ENCODE measurements at regions not wholly inside any gene's neighbourhood (a gene's known extent, or its start where the extent isn't known, plus 50 kb on each side); places are given as distances from the start of the nearest gene placed in this dataset.
A peak's percentile ranks its signal among the peaks of the same experiment; 100 is the strongest.

DNA sequence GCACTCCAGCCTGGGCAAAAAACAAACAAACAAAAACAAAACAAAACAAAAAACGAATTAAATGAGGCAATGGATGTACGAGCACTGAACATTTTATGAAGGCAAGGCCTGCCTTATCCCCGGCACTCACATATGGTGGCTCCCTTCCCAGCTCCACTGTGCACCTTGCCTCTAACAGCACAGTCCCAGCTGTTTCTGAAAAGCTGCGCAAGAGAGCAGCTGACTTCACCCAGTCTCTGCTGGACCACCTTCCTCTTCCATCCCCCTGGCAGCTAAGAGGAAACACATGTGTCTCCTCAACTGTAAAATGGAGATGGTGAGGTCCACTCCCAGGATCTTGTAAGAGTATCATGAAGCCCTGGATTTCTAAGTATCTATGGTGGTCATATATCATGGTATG lies 100.7 kb downstream of the KLF4 start:
- H3K9me3 ChIP-seq (ENCODE audit: low read depth): no peaks in the 10 kb centered on the region
- no peak overlapping the region for H3K4me2 ChIP-seq
- H3K27me3 ChIP-seq: no peaks in the 10 kb centered on the region
- H3K4me1 ChIP-seq (ENCODE audit: insufficient read depth): peaks cover 19% of the 10 kb centered on the region
- H3K27ac ChIP-seq: peak overlapping the region; percentile 85
- no peaks in the 10 kb centered on the region for H3K79me2 ChIP-seq
- H3K36me3 ChIP-seq (replicated peaks; ENCODE audit: insufficient read depth, low read depth): no peaks in the 10 kb centered on the region
- no peaks in the 10 kb centered on the region for H3K9me2 ChIP-seq (replicated peaks; ENCODE audit: insufficient read depth)
- no peak for DNase-seq (ENCODE audit: low spot score)
- TF ChIP-seq, protein P1, sequence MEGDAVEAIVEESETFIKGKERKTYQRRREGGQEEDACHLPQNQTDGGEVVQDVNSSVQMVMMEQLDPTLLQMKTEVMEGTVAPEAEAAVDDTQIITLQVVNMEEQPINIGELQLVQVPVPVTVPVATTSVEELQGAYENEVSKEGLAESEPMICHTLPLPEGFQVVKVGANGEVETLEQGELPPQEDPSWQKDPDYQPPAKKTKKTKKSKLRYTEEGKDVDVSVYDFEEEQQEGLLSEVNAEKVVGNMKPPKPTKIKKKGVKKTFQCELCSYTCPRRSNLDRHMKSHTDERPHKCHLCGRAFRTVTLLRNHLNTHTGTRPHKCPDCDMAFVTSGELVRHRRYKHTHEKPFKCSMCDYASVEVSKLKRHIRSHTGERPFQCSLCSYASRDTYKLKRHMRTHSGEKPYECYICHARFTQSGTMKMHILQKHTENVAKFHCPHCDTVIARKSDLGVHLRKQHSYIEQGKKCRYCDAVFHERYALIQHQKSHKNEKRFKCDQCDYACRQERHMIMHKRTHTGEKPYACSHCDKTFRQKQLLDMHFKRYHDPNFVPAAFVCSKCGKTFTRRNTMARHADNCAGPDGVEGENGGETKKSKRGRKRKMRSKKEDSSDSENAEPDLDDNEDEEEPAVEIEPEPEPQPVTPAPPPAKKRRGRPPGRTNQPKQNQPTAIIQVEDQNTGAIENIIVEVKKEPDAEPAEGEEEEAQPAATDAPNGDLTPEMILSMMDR (IDR thresholded peaks at IDR 0.05; ENCODE audit: poor library complexity): no peak
- TF ChIP-seq EZH2 (IDR thresholded peaks at IDR 0.05; ENCODE audit: borderline replicate concordance): no peak
- no peak for TF ChIP-seq EZH2phosphoT487 (IDR thresholded peaks at IDR 0.05; ENCODE audit: low read depth, severe bottlenecking, unreplicated experiment)
- H2AFZ ChIP-seq: no peak overlapping the region
- no peaks in the 10 kb centered on the region for H4K20me1 ChIP-seq (ENCODE audit: insufficient read depth, poor library complexity, severe bottlenecking)
- no peak overlapping the region for H3K4me3 ChIP-seq
- 76% methylated on average over 4 of the region's 4 CpGs for WGBS (ENCODE audit: low lambda C conversion rate, missing lambda C conversion rate)

DNA sequence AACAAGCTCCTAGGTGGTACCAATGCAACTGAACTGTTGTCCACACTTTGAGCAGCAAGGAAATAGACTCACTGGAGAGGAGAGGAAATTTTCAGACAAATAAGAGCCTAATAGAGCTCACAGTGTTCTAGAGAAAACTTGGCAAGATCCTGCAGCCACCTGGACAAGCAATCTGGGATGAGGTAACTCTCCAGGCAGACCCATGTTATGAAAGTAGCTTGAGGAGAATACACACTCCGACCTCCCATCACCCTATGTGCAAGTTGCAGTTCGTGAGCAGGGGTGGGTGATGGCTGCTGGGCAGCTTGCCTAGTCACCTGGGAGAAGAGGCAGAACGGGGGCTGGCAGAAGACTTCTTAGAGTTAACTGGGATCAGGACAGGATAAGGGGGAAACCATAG lies 102.2 kb downstream of the KLF4 start:
- WGBS (ENCODE audit: low lambda C conversion rate, missing lambda C conversion rate): 62% methylated on average over 3 of the region's 3 CpGs
- Histone ChIP-seq H3K27me3 (no peaks in the 10 kb centered on the region), H3K79me2 (no peaks in the 10 kb centered on the region), H3K4me3 (no peak overlapping the region), H2AFZ (no peak overlapping the region), H3K36me3 (replicated peaks; ENCODE audit: insufficient read depth, low read depth) (no peaks in the 10 kb centered on the region), H3K9me3 (ENCODE audit: low read depth) (no peaks in the 10 kb centered on the region), H3K27ac (no peak overlapping the region), H3K4me1 (ENCODE audit: insufficient read depth) (peaks cover 19% of the 10 kb centered on the region), H3K9me2 (replicated peaks; ENCODE audit: insufficient read depth) (no peaks in the 10 kb centered on the region), H3K4me2 (no peak overlapping the region), H4K20me1 (ENCODE audit: insufficient read depth, poor library complexity, severe bottlenecking) (no peaks in the 10 kb centered on the region)
- DNase-seq (ENCODE audit: low spot score): no peak
- TF ChIP-seq, protein P1 (IDR thresholded peaks at IDR 0.05; ENCODE audit: poor library complexity): no peak
- TF ChIP-seq EZH2 (IDR thresholded peaks at IDR 0.05; ENCODE audit: borderline replicate concordance) (no peak), EZH2phosphoT487 (IDR thresholded peaks at IDR 0.05; ENCODE audit: low read depth, severe bottlenecking, unreplicated experiment) (no peak)

DNA sequence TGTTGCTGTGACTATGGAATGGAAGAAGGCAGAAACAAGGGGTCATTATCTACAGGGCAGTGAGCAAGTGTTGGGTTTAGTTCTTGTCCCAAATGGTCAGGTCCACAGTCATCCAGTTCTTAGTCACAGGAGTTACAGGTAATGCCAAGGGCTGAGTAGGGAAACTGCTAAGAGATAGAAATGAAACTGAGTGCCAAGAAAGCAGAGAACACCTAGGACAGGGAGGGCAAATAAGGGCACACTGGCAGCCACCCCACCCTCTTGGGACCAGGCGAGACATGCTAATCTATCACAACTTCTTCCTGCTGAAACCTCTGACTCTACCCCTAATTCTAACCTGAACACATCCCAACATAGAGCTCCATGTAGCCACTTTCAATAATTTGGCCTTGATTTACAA lies 103.2 kb downstream of the KLF4 start:
- 100% methylated on average over 1 of the region's 1 CpG for WGBS (ENCODE audit: low lambda C conversion rate, missing lambda C conversion rate)
- DNase-seq (ENCODE audit: low spot score): no peak

More for the DNA sequence above, 103.2 kb downstream of the KLF4 start:
- Histone ChIP-seq H3K4me1 (ENCODE audit: insufficient read depth) (peaks cover 19% of the 10 kb centered on the region), H3K4me3 (no peak overlapping the region), H3K27ac (no peak overlapping the region), H3K79me2 (no peaks in the 10 kb centered on the region), H3K9me3 (ENCODE audit: low read depth) (no peaks in the 10 kb centered on the region), H4K20me1 (ENCODE audit: insufficient read depth, poor library complexity, severe bottlenecking) (no peaks in the 10 kb centered on the region), H3K9me2 (replicated peaks; ENCODE audit: insufficient read depth) (no peaks in the 10 kb centered on the region), H3K27me3 (no peaks in the 10 kb centered on the region), H2AFZ (no peak overlapping the region), H3K4me2 (no peak overlapping the region), H3K36me3 (replicated peaks; ENCODE audit: insufficient read depth, low read depth) (no peaks in the 10 kb centered on the region)
- TF ChIP-seq, protein P1 (IDR thresholded peaks at IDR 0.05; ENCODE audit: poor library complexity): no peak
- TF ChIP-seq EZH2phosphoT487 (IDR thresholded peaks at IDR 0.05; ENCODE audit: low read depth, severe bottlenecking, unreplicated experiment) (no peak), EZH2 (IDR thresholded peaks at IDR 0.05; ENCODE audit: borderline replicate concordance) (no peak)

All from hepatocyte (in vitro differentiated cells).